ENCODE measurements at regions not wholly inside any gene's neighbourhood (a gene's known extent, or its start where the extent isn't known, plus 50 kb on each side); places are given as distances from the start of the nearest gene placed in this dataset.

GRCh38 chr1:208445758-208446203 lies 201.6 kb upstream of the PLXNA2 start:
- TF ChIP-seq POLR2A (IDR thresholded peaks at IDR 0.05; ENCODE audit: low read depth, low read length) (no peak), TAF1 (IDR thresholded peaks at IDR 0.05; ENCODE audit: borderline replicate concordance, low read depth, low read length) (no peak), POLR2AphosphoS5 (IDR thresholded peaks at IDR 0.05; ENCODE audit: low read depth, low read length) (no peak)

Measured in GM12892 (cell line).